Large intestine (tissue), 3 donors: ENCODE measurements at regions not wholly inside any gene's neighbourhood (a gene's known extent, or its start where the extent isn't known, plus 50 kb on each side); places are given as distances from the start of the nearest gene placed in this dataset.

Experiments used
- DNase-seq, 2 donors: peaks; one replicate each; pipeline versions ENCODE4 v3.0.0 to v3.0.0-alpha.2; 2013
- H3K27ac ChIP-seq: one replicate; pipeline ENCODE4 v1.5.1; 2013; ENCODE audit warnings: low read length
- H3K27me3 ChIP-seq: 2 replicates; pipeline ENCODE4 v1.6.1; 2013; ENCODE audit warnings: low read length; ENCODE audit not compliant: control insufficient read depth, insufficient read depth
- H3K36me3 ChIP-seq: 2 replicates; pipeline ENCODE4 v1.6.1; 2013; ENCODE audit warnings: low read length; ENCODE audit not compliant: control insufficient read depth, insufficient read depth
- H3K4me1 ChIP-seq: one replicate; pipeline ENCODE4 v1.6.1; 2013; ENCODE audit warnings: low read length; ENCODE audit not compliant: control insufficient read depth, insufficient read depth
- H3K4me3 ChIP-seq: one replicate; pipeline ENCODE4 v1.5.1; 2013; ENCODE audit warnings: low read length
- H3K9me3 ChIP-seq: one replicate; pipeline ENCODE4 v1.6.1; 2013; ENCODE audit warnings: mild to moderate bottlenecking, low read depth, low read length, moderate library complexity; ENCODE audit not compliant: control insufficient read depth
- WGBS: methylation state at CpG from one replicate; pipeline ENCODE4 v1.1.5; 2013; ENCODE audit warnings: low lambda C conversion rate; ENCODE audit not compliant: insufficient coverage; 5-methylcytosine and 5-hydroxymethylcytosine counted together

DNA sequence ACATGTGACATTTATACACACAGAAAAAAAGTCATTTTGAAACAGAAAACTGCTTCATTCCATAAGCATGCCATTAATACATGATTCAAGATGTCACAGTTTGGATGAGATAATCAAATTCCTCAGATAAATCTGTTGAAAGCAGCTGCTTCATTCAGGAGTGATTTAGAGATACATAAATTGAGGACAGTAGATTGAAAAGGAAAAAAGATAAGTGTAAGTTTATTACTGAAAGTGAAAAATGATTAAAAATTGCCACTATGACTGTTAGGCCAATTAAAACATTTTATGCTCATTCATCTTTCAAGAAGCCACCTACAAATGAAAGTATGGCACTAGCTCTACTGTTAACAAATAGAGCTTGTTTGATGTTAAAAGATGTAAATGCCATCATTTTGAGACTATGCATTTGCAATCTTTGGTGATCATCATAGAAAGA is 136.9 kb upstream of the CDK6 start:
- peaks cover 7% of the 10 kb centered on the region for H3K9me3 ChIP-seq
- no peak for DNase-seq
- no peaks in the 10 kb centered on the region for H3K27me3 ChIP-seq
- no peak overlapping the region for H3K27ac ChIP-seq
- no peaks in the 10 kb centered on the region for H3K4me1 ChIP-seq
- no peak overlapping the region for H3K4me3 ChIP-seq
- H3K36me3 ChIP-seq = no peaks in the 10 kb centered on the region

GRCh38 chr7:92972441-92972840 is 136.1 kb upstream of the CDK6 start:
- DNase-seq = no peak
- Histone ChIP-seq H3K9me3 (peaks cover 6% of the 10 kb centered on the region), H3K27me3 (no peaks in the 10 kb centered on the region), H3K36me3 (no peaks in the 10 kb centered on the region), H3K4me1 (no peaks in the 10 kb centered on the region), H3K4me3 (no peak overlapping the region), H3K27ac (no peak overlapping the region)
- WGBS = 100% methylated on average over 1 of the region's 3 CpGs

- Histone ChIP-seq H3K4me3 (no peak overlapping the region), H3K27me3 (no peaks in the 10 kb centered on the region), H3K27ac (no peak overlapping the region), H3K9me3 (no peaks in the 10 kb centered on the region), H3K36me3 (no peaks in the 10 kb centered on the region), H3K4me1 (no peaks in the 10 kb centered on the region)
- WGBS = no CpG with 5 or more reads among the region's 3 CpGs
- DNase-seq = no peak
Observed at GRCh38 chr7:92969061-92969460, 132.7 kb upstream of the CDK6 start.

DNA sequence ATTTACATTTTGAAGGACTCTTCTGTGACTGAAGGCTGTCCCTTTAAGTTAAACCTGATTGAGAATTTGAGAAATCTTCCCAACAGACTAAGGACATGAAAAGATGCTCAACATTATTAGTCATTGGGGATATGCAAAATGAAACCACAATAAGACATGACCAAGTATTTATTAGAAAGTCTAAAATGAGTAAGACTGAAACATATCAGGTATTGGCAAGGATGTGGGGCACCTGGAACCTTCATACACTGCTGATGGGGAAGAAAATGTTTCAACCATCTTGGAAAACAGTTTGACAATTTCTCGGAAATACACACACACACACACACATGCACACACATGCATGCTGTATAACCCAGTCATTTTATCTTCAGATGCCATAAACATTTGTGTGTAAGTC is 132.1 kb upstream of the CDK6 start:
- H3K4me1 ChIP-seq = no peaks in the 10 kb centered on the region
- WGBS = no CpG with 5 or more reads among the region's 1 CpG

GRCh38 chr7:92967238-92967637 is 130.9 kb upstream of the CDK6 start:
- H3K27me3 ChIP-seq = no peaks in the 10 kb centered on the region
- no peaks in the 10 kb centered on the region for H3K36me3 ChIP-seq
- DNase-seq = no peak
- no peaks in the 10 kb centered on the region for H3K9me3 ChIP-seq
- no peak overlapping the region for H3K4me3 ChIP-seq
- no peak overlapping the region for H3K27ac ChIP-seq
- no peaks in the 10 kb centered on the region for H3K4me1 ChIP-seq

More for the DNA sequence above, 132.1 kb upstream of the CDK6 start:
- H3K27me3 ChIP-seq = no peaks in the 10 kb centered on the region
- H3K4me3 ChIP-seq = no peak overlapping the region
- no peak overlapping the region for H3K27ac ChIP-seq
- DNase-seq = no peak
- H3K36me3 ChIP-seq = no peaks in the 10 kb centered on the region
- no peaks in the 10 kb centered on the region for H3K9me3 ChIP-seq

DNA sequence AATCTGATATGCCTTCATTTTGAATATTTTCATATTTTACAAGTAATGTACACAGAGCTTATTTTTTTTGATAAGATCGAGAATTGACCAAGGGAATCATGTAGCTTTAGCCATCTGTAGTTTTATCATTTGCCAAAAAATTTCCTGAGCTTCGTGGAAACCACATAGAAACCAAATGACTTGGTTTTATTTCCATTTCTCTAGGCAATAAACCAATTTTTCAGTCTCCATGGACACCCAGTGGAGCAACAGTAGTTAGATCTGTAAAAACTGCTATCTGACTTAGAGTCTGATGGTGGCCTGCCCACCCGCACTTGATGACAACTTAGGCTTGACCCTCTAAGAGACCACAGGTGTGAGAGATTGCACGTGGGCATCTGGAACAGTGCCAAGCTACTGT is 127.8 kb upstream of the CDK6 start:
- WGBS = 67% methylated on average over 1 of the region's 4 CpGs
- H3K9me3 ChIP-seq = no peaks in the 10 kb centered on the region
- no peak overlapping the region for H3K4me3 ChIP-seq
- H3K4me1 ChIP-seq = no peaks in the 10 kb centered on the region
- no peaks in the 10 kb centered on the region for H3K36me3 ChIP-seq
- no peaks in the 10 kb centered on the region for H3K27me3 ChIP-seq
- no peak overlapping the region for H3K27ac ChIP-seq
- no peak for DNase-seq

DNA sequence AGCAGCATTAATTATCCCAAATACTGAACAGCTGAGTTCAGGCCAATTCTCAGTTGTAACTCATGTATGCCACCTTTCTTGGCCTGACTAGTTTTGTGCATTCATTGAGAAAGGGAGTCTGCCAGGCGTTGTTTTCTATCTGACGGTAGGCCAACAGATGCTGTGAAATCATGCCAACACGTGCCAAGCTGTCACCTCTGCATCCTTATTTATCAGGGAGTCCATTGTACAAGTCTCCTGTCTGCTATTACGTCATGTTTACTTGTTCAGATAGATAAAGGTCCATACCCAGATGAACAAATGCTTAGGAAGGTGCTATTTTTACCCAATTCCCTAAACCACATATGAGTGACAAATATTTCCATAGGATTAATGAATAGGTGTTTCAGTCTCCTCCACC is 127.2 kb upstream of the CDK6 start:
- peak in 1 of 2 donors; percentile 14 for DNase-seq
- Histone ChIP-seq H3K4me3 (no peak overlapping the region), H3K27me3 (no peaks in the 10 kb centered on the region), H3K27ac (no peak overlapping the region), H3K9me3 (no peaks in the 10 kb centered on the region), H3K36me3 (no peaks in the 10 kb centered on the region), H3K4me1 (no peaks in the 10 kb centered on the region)
- 60% methylated on average over 1 of the region's 4 CpGs for WGBS

- no peak for DNase-seq
- WGBS = no CpG with 5 or more reads among the region's 2 CpGs
Observed at GRCh38 chr7:92961961-92962360, 125.6 kb upstream of the CDK6 start.

DNA sequence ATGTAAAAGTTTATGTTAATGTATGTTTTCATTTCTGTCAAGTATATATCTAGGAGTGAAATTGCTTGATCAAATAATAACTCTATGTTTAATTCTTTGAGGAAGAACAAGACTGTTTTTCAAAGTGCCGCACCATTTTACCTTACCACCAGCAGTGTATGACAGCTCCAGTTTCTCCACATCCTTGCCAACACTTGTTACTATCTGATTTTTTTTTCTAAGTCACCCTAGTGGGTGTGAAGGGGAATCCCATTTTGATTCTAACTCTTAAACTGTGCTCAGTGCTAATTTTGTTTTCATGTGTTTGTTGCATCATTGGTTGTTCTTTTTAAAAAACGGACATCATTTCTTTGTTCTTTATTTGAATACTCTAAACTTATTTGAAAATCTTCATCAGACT is 120.2 kb upstream of the CDK6 start:
- Histone ChIP-seq H3K27ac (no peak overlapping the region), H3K36me3 (no peaks in the 10 kb centered on the region), H3K27me3 (no peaks in the 10 kb centered on the region), H3K4me1 (no peaks in the 10 kb centered on the region), H3K4me3 (no peak overlapping the region), H3K9me3 (no peaks in the 10 kb centered on the region)
- no peak for DNase-seq
- WGBS = 83% methylated on average over 1 of the region's 2 CpGs

More at GRCh38 chr7:92961961-92962360, 125.6 kb upstream of the CDK6 start:
- no peaks in the 10 kb centered on the region for H3K27me3 ChIP-seq
- no peaks in the 10 kb centered on the region for H3K4me1 ChIP-seq
- no peaks in the 10 kb centered on the region for H3K9me3 ChIP-seq
- no peak overlapping the region for H3K4me3 ChIP-seq
- no peak overlapping the region for H3K27ac ChIP-seq
- no peaks in the 10 kb centered on the region for H3K36me3 ChIP-seq

DNA sequence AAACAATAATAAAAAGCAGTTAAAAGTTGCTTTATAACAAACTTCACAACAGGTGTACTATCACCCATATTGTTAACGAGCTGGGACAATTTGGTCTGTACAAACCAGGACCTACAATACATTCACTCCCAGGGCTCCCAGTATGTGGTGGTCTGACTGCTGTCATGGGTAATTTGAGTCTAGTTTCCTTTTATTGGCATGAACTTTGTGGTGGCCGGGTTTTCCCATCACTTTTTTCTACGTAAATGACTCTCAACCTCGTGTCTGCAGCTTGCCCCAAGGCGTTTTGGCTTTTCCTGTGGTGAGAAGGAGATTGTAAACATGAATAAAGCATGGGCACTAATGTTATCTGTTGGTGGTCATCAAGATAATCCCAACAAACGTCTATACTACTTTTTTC is 118.7 kb upstream of the CDK6 start:
- Histone ChIP-seq H3K4me1 (no peaks in the 10 kb centered on the region), H3K27ac (no peak overlapping the region), H3K36me3 (no peaks in the 10 kb centered on the region), H3K27me3 (no peaks in the 10 kb centered on the region), H3K4me3 (no peak overlapping the region), H3K9me3 (no peaks in the 10 kb centered on the region)
- no peak for DNase-seq
- WGBS = 47% methylated on average over 2 of the region's 6 CpGs

- no peaks in the 10 kb centered on the region for H3K9me3 ChIP-seq
- H3K36me3 ChIP-seq = no peaks in the 10 kb centered on the region
- no peak for DNase-seq
- H3K27ac ChIP-seq = no peak overlapping the region
- no peaks in the 10 kb centered on the region for H3K4me1 ChIP-seq
- H3K4me3 ChIP-seq = no peak overlapping the region
- H3K27me3 ChIP-seq = no peaks in the 10 kb centered on the region
- WGBS = no CpG with 5 or more reads among the region's 2 CpGs
Observed at GRCh38 chr7:92953657-92954056, 117.3 kb upstream of the CDK6 start.
